ENCODE measurements at regions not wholly inside any gene's neighbourhood (a gene's known extent, or its start where the extent isn't known, plus 50 kb on each side); places are given as distances from the start of the nearest gene placed in this dataset.

DNA sequence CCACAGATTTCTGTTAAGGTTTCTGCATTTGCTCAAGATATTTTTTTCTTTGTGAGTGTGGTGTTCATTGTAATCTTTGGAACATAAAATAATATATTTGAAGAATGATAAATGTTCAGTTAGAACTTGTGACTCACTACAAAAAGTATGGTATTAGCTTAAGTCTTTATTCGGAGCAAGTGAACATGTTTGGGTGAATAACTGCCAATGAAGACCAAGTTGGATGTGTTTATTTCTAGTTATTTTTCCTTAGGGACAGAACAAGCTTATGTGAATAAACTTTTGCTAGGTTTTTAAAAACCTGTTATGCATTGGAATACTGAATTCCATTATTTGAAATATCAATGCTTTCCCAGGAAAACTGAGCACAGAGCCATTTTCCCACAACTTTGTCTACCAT, 418.6 kb downstream of the SLCO4C1 start:
- TF ChIP-seq, protein P1, sequence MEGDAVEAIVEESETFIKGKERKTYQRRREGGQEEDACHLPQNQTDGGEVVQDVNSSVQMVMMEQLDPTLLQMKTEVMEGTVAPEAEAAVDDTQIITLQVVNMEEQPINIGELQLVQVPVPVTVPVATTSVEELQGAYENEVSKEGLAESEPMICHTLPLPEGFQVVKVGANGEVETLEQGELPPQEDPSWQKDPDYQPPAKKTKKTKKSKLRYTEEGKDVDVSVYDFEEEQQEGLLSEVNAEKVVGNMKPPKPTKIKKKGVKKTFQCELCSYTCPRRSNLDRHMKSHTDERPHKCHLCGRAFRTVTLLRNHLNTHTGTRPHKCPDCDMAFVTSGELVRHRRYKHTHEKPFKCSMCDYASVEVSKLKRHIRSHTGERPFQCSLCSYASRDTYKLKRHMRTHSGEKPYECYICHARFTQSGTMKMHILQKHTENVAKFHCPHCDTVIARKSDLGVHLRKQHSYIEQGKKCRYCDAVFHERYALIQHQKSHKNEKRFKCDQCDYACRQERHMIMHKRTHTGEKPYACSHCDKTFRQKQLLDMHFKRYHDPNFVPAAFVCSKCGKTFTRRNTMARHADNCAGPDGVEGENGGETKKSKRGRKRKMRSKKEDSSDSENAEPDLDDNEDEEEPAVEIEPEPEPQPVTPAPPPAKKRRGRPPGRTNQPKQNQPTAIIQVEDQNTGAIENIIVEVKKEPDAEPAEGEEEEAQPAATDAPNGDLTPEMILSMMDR (IDR thresholded peaks at IDR 0.05; ENCODE audit: borderline replicate concordance, control extremely low read depth, extremely low read depth, insufficient read depth, missing control alignments): no peak
- in situ Hi-C loops (cut with MboI; ENCODE audit: low sequenced_read_pairs, unreplicated experiment): no loop called here
- no peak for DNase-seq (ENCODE audit: low spot score)

DNA sequence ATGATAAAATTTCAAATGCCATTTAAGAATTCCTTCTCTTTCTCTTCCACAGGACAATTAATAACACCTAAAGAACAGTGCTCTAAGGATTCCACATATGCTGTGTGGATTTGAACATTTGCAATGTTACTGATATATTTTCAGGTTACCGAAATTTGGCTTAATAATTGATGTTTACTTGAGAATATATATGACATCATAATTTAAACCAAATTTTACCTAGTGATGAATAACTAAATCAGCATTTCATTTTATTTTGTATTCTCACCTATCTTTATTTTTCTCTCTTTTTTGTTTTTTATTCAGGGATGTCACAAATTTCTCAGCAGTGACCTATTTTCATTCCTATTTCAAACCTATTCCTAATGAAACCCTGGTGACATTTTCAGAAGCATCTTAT, 429.6 kb downstream of the SLCO4C1 start:
- TF ChIP-seq, protein P1 (IDR thresholded peaks at IDR 0.05; ENCODE audit: borderline replicate concordance, control extremely low read depth, extremely low read depth, insufficient read depth, missing control alignments): no peak
- in situ Hi-C loops (cut with MboI; ENCODE audit: low sequenced_read_pairs, unreplicated experiment): no loop called here
- DNase-seq (ENCODE audit: low spot score): no peak

DNA sequence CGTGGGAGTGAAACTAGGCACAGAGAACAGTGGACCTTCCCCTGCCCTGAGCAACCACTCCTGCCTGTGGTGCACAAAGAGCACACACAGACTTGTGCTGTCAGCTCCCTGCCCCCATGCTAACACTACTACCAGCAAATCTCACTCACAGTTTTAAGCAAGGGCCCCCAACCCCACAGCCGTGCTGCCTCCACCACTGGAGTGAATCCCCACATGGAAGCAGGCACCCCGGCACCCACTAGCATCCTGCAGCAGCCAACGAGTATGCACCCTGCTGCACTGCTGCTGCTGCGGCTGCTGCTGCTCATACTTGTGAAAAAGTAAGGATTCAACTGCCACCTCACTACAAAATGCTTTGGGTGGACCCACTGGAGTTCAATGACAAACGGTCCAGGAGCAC, 435.5 kb downstream of the SLCO4C1 start:
- TF ChIP-seq, protein P1 (IDR thresholded peaks at IDR 0.05; ENCODE audit: borderline replicate concordance, control extremely low read depth, extremely low read depth, insufficient read depth, missing control alignments): no peak
- no peak for DNase-seq (ENCODE audit: low spot score)
- in situ Hi-C loops (cut with MboI; ENCODE audit: low sequenced_read_pairs, unreplicated experiment): no loop called here

DNA sequence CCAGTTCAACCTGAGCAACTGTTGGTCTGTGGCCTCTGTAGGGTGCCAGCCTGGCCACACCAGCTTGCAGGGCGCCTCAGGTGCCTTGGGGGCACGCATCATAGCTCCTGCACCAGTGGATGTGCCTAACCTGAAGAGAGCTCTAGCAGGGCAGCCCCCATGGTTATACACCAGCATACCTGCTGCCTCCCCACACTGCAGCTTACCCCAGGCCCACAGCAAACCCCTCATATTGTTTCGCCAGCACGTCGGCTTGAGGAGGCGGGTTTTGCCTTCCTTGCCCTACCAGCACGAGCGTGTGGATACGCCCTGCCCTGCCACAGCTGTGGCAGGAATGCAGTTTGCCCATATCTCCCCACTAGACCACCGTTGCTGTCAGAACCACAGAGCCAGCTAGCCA, 435.9 kb downstream of the SLCO4C1 start:
- in situ Hi-C loops (cut with MboI; ENCODE audit: low sequenced_read_pairs, unreplicated experiment): no loop called here
- DNase-seq (ENCODE audit: low spot score): no peak
- TF ChIP-seq, protein P1 (IDR thresholded peaks at IDR 0.05; ENCODE audit: borderline replicate concordance, control extremely low read depth, extremely low read depth, insufficient read depth, missing control alignments): no peak

DNA sequence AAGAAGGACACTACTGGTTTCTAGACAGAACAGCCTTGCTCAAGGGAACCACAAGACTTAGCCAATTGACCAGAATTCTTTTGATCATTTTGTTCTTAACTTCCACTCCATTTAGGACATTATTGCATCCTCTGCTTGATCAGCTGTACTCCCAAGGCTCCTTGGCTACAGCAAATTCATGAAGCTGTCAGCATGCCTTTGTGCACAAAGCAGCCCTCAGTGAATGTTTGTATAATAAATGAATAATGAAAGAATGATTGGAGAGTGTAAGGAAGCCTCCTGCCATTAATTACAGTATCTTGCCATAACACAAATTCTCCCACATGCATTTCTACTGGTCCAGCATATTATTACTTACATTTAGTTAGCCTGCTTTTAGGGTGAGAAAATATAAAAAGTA, 449.6 kb downstream of the SLCO4C1 start:
- in situ Hi-C loops (cut with MboI; ENCODE audit: low sequenced_read_pairs, unreplicated experiment): no loop called here
- TF ChIP-seq, protein P1 (IDR thresholded peaks at IDR 0.05; ENCODE audit: borderline replicate concordance, control extremely low read depth, extremely low read depth, insufficient read depth, missing control alignments): no peak

DNA sequence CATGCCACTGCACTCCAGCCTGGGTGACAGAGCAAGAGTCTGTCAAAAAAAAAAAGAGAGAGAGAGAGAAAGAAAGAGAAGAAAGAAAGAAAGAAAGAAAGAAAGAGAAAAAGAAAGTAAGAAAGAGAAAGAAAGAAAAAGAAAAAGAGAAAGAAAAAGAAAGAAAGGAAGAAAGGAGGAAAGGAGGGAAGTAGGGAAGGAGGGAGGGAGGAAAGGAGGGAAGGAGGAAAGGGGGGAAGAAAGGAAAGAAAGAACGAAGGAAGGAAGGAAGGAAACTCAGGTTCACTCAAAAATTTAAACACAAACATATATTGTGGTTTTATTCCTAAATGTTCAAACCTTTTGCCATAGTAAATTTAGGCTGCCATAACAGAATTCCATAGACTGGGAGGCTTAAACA, 453.0 kb downstream of the SLCO4C1 start:
- TF ChIP-seq, protein P1 (IDR thresholded peaks at IDR 0.05; ENCODE audit: borderline replicate concordance, control extremely low read depth, extremely low read depth, insufficient read depth, missing control alignments): no peak
- DNase-seq (ENCODE audit: low spot score): no peak
- in situ Hi-C loops (cut with MboI; ENCODE audit: low sequenced_read_pairs, unreplicated experiment): no loop called here

More for the DNA sequence above, 449.6 kb downstream of the SLCO4C1 start:
- no peak for DNase-seq (ENCODE audit: low spot score)

DNA sequence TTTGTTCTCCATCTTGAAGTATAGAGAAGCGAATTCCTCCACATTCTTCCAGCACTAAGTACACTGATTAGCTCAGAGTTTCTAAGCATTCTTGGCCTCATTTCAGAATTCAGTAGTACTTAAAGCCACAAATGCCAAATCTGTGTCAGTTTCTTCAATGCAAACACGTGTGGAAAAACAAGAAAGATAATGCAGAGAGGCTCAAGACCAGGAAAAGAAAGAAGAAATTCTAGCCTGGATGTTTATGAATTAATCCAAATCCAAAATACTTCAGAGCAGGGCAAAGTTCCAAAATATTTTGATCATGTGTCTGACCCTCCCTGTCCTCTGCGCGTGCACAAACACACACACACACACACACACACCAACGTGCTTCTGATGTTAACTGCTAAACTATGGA, 457.6 kb downstream of the SLCO4C1 start:
- in situ Hi-C loops (cut with MboI; ENCODE audit: low sequenced_read_pairs, unreplicated experiment): no loop called here
- DNase-seq (ENCODE audit: low spot score): no peak
- TF ChIP-seq, protein P1 (IDR thresholded peaks at IDR 0.05; ENCODE audit: borderline replicate concordance, control extremely low read depth, extremely low read depth, insufficient read depth, missing control alignments): no peak
